Suprapubic skin (tissue), 4 donors: ENCODE measurements at regions not wholly inside any gene's neighbourhood (a gene's known extent, or its start where the extent isn't known, plus 50 kb on each side); places are given as distances from the start of the nearest gene placed in this dataset.

ENCODE experiments used
- POLR2A ChIP-seq, 2 donors: fragments of 450-650 bp; IDR thresholded peaks; one replicate each; pipeline ENCODE4 v1.6.1; 2017; ENCODE audit warnings: antibody characterized with exemption in 2 of 2, mild to moderate bottlenecking in 2 of 2, moderate library complexity in 2 of 2
- POLR2AphosphoS5 ChIP-seq, 3 donors: sonication (generic); formaldehyde crosslinking; IDR thresholded peaks; one replicate each; pipeline ENCODE4 v1.6.1; 2017; ENCODE audit warnings: antibody characterized with exemption in 3 of 3
- TF ChIP-seq, protein P1 (sequence below), 2 donors: fragments of 200-600 bp in 1 of 2; fragments of 450-650 bp in 1 of 2; sonication (generic) in 1 of 2; IDR thresholded peaks; one replicate each; pipeline ENCODE4 v1.5.1; 2016 to 2019; ENCODE audit warnings: antibody characterized with exemption in 2 of 2, mild to moderate bottlenecking in 1 of 2, moderate library complexity in 1 of 2

DNA sequence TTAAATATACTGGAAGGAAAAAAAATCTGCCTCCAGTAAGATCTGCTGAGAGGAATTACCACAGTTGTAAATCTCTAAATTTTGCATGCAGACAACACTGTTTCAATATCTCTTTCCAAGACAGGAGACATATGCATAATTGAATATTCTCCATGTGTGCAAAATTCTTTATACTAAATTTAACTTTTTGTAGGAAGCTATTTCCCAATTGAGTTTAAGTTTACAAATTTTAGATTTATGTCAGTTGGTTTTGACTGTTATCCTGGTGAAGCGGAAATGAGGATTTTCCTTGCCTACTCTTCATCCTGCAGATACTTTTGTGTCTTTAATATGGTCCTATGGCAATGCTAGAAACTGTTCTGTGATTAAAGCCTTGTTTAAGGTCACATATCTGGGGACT is 1352.9 kb downstream of the FSTL5 start:
- TF ChIP-seq, protein P1, sequence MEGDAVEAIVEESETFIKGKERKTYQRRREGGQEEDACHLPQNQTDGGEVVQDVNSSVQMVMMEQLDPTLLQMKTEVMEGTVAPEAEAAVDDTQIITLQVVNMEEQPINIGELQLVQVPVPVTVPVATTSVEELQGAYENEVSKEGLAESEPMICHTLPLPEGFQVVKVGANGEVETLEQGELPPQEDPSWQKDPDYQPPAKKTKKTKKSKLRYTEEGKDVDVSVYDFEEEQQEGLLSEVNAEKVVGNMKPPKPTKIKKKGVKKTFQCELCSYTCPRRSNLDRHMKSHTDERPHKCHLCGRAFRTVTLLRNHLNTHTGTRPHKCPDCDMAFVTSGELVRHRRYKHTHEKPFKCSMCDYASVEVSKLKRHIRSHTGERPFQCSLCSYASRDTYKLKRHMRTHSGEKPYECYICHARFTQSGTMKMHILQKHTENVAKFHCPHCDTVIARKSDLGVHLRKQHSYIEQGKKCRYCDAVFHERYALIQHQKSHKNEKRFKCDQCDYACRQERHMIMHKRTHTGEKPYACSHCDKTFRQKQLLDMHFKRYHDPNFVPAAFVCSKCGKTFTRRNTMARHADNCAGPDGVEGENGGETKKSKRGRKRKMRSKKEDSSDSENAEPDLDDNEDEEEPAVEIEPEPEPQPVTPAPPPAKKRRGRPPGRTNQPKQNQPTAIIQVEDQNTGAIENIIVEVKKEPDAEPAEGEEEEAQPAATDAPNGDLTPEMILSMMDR (IDR thresholded peaks at IDR 0.05), result no peak
- TF ChIP-seq POLR2A (IDR thresholded peaks at IDR 0.05) (no peak), POLR2AphosphoS5 (IDR thresholded peaks at IDR 0.05) (no peak)
